RPMI8226 (cell line): ENCODE measurements at regions not wholly inside any gene's neighbourhood (a gene's known extent, or its start where the extent isn't known, plus 50 kb on each side); places are given as distances from the start of the nearest gene placed in this dataset.

ENCODE experiments used
- DNase-seq: peaks from one replicate; pipeline ENCODE4 v3.0.0-alpha.2; 2015

DNA sequence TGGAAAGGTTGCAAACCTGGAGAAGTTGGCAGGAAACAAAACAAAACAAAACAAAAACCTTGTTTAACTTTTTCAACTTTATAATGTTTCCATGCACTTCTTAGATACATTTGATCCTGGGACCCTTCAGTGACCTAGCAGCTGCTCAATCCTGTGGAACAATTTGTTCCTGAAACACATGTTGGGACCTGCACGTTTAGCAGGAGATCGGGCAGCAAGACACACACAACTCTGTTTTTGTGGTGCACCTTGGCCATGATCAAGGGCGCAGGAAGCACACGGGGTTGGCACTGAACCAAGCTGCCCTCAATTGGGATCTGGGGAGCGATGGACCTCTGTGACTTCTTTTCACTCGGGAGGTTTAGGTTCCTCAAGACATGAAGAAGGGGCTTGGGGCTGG is 268.7 kb downstream of the LOXHD1 start:
- no peak for DNase-seq

DNA sequence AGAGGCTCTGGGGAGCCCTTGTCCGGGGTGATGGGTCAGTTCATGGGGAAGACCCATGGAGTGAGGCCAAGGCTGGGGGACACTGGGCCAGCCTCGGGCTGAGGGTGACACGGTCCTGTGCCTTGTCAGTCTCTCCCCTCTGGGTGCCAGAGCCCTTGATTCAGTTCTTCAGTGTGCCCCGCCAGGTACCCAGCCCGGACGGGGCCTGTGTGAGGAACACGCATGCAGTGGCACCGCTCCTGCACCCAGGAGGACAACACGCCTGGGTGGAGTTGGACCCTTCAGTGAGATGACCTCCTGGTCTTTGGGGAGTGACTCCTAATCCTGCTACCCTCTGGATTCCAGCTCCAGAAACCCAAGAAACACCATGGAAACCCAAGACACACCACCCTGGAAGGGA is 264.4 kb downstream of the LOXHD1 start:
- DNase-seq = no peak

DNA sequence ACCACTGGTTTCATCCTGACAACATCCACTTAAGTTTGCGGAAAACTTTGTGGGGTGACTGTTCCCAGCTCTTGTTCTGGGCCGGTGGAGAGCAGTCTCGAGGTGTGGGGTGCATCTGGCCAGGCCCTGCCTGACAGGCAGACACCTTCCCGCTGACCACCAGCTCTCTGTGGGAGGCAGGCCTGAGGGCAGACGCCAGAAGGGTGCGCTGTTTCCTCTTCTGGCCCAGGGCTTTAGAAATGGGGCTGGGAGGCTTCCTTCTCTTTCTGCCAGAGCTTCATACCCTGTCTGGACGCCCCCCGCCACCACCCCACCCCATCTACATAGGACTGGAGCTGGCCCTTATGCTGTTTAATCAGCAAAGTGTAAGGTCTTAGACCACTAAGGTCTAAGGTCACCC is 263.8 kb downstream of the LOXHD1 start:
- DNase-seq = peak; percentile 27

DNA sequence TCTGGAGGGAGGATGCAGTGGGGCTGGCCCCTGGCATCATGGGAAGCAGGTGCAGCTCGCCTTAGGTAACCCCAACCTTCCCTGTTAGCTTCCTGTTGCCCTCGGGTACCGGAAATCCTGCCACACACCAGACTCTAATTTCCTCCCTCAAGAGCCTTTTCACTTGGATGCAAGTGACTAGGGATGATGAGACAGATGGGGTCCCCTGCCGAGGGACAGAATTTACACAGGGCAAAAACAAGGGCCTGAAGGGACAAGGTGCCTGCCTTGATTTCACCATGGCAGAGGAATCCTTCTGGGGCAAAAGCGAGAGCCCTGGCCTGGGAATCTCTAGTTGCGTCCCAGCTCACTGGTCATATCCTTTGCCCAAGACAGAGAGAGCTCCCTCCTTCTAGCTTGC is 263.1 kb downstream of the LOXHD1 start:
- no peak for DNase-seq

DNA sequence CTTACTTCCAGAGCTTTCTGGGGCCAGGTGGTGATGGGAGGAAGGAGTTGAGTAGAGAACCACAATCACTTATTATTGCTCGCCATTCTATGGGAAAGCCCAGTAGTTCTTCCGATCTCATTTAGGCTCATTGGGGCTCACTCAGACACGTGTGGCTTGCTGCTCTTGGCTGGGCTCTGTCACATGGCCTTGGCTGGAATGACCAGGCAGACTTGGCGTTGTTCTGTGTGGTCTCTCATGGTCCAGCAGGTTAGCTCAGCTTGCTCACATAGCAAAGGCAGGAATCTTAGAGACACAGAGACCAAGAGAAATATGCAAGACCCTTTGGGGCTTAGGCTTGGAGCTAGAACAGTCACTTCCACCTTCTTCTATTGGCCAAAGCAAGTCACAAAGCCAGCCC is 261.2 kb downstream of the LOXHD1 start:
- DNase-seq = no peak

DNA sequence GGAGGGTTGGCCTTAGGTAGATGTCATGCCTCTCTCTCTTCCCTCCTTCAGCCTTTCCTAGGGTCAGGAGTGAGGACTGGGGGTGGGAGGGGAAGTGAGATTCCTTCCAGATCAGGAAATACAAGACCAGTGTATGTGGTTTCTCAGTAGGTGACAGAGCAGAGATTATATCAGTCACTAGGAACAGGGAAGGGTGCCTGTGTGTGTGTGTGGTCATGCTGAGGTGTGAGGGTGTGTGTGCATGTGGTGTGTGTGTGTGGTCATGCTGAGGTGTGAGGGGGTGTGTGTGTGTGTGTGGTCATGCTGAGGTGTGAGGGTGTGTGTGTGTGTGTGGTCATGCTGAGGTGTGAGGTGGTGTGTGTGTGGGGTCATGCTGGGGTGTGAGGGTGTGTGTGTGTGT is 259.8 kb downstream of the LOXHD1 start:
- no peak for DNase-seq

DNA sequence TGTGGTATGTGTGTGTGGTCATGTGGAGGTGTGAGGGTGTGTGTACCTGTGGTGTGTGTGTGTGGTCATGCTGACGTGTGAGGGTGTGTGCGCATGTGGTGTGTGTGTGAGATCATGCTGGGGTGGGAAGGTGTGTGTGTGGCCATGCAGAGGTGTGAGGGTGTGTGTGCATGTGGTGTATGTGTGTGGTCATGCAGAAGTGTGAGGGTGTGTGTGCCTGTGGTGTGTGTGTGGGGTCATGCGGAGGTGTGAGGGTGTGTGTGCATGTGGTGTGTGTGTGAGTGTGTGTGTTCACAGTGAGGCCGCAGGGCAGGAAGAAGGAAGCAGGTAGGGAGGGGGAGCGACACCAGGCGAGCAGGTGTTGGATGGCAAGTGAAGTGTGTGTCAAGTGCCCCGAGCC is 259.0 kb downstream of the LOXHD1 start:
- DNase-seq = no peak

DNA sequence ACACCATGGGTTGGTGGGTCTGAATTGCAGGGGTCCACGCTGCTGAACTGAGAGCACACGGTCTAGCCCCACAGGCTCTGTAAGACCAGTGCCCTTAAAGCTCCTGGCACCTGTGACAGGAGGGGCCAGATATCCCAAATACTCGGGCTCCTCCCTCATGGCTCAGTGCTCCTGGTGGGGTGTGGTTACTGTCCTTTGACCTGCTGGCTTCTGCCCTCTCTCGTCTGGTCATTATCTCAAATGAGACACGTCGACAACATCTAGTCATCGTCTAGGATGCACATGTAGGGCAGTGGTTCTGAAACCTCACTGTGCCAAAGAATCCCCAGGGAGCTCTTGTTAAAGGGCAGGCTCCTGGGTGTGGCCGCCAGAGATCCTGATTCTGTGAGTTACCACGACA is 258.4 kb downstream of the LOXHD1 start:
- DNase-seq = no peak

DNA sequence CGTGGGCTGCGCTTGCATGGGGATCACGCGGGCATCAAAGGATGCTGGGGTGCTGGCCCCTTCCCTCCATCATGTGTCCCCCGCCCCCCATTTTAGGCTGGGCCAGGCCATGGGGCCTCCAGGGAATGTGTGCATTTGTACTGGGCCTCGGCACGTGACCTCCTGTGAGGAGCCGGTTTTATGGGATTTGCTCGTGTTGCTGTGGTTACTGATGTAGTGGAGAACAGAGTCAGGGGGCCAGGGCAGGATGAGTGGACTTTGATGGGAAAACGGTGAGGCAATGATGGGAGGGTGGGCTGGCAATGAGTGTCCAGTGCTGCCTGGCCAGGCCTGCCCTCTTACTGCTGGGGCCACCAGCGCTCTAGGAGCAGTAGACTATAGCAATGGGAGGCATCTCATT is 257.7 kb downstream of the LOXHD1 start:
- no peak for DNase-seq

DNA sequence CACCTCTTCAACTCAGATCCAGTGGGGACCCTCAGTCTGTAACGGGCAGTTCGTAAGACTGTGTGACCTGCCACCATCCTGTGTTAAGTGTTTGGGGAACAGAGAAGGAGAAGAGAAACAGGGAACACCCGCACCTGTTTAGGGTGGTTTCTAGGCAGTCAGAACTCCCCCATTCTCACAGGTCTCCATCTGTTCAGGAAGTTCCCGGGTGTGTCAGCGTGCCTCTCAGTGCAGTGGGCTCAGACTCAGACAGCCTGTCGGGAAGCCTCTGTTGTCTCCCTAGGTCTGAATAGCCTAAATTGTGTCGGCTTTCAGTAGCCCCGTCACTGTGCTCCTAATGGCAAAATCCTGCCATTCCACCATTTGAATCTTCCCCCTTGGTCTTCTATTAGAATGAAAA is 256.6 kb downstream of the LOXHD1 start:
- DNase-seq = peak; percentile 37

DNA sequence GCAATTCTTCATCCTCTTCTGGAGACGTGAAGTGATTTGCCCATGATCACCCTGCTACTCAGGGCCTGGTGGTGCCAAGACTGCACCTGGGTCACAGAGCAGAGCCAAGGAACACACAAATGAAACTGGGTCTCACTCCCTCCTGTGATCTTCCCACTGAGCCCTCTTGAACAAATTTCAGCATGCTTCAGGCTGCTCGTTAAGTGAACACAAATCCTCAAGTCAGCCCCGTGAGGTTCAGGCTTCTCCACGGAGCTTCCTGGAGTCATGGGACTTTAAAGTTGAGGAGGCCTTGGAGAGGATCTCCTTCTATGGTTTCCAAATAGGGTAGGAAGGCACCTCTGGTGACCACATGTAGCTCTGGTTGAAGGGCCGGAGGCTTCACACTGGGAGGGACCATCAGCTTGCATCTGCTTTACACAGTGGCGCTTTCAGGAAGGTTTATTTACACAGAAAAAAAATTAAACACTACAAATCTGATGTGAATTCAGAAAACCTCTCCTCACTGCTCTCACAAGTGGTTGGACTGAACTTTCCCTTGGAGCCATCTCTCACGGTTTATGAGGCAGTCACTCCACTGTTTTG is 255.4 kb downstream of the LOXHD1 start:
- DNase-seq = no peak

DNA sequence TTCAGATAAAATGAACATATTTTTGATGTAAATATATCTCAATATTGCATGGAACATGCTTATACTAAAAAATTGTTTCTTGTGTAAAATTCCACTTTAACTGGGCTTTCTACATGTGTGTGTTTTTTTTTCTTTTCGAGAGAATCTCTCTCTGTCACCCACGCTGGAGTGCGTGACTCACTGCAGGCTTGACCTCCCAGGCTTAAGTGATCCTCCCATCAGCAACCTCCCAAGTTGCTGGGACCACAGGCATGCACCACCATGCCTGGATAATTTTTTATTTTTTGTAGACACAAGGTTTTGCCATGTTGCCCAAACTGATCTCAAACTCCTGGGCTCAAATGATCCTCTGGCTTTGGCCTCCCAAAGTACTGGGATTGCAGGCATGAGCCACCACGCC is 254.6 kb downstream of the LOXHD1 start:
- no peak for DNase-seq

DNA sequence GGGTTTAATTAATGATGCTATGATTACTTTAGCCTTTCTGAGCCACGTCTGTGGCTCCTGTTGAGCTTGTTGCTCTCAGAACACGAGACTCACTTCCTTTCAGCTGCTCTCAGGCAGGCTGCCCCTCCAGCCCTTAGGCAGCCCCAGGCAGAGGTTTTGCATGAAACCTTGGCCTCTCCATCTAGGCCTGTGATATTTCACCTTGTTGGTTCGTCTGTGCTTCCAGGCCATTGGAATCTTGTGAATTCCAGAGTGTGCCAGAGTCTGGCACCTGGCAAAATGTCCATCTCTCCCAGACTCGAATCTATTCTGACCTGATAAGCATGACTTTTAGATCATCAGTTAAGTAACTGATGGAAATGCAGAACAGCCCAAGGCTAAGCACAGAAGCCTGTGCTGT is 254.1 kb downstream of the LOXHD1 start:
- no peak for DNase-seq

DNA sequence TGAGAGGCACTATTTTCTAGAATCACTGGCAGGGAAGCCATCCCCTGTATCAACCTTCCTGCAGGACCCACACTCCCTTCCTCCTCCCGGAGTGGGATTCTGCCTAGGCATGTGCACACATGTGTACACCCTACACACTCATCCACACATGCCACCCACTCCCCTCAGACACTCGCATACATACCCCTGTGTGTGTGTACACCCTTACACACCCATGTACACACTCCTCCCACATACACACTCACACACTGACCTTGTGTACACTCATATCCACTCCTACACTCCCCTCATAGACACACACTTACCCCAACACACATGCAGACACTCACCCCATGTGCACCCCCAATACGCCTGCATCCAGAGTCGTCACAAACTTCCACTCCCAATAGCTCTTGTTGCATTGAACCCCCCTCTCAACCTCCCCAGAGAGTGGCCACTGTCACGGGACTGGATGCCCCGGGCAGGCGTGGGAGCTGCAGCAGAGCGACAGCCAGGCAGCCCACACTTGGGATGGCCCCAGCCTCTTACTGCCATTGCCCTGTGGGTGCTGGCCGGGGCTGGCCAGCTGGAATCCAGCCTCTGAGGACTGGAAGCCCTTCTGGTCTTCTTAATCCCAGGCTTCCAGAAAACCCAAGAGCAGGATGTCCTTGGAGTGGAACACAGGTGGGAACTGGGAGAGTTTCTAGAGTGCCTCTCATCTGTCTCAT is 251.0 kb downstream of the LOXHD1 start:
- no peak for DNase-seq

DNA sequence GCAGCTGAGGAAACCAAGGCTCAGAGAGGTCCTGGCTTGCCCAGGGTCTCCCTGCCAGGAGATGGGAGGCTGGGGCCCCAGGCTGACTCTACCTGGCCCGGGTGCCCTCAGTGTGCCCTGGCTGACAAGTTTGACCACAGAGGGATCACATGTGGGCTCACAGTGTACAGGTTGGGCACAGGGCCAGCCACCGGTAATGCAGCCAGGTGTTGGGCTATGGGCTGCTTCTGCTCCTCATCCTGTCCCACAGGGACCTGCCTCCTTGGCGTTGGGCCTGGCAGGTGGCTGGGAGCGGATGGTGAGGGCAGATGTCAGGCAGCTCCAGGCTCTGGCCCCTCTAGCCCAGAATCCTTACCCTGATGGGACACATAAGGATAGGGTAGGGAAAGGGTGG is 250.5 kb downstream of the LOXHD1 start:
- DNase-seq = peak; percentile 94

DNA sequence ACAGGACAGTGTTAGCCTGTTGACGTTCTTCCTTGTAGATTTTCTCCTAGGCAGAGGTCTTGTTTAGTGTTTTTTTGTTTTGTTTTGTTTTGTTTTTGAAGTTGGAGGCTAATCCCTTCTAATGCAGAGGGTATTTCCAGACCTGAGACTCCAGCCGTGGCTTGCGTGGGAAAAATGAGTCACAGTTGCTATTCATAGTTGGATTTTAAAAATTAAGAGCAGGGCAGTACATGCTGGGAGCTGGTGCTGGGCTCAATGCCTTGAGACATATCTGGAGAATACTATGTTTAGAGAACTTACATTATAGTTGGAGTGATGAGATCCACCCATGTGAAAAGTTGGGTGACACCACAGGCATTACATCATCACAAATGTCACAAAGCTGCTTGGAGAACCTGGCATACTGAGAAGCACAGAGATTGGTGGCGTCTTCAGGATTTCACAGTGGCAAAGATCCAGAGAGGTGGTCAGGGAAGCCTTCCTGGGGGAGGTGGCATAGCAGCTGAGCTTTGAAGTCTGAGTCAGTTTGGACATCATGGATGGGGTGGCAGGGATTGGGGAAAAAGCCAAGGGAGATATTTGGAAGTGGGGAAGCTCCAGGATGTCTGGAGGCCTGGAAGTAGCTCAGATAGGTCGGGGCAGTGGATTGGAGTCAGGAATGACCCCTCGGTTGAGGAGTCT is 249.4 kb downstream of the LOXHD1 start:
- no peak for DNase-seq

DNA sequence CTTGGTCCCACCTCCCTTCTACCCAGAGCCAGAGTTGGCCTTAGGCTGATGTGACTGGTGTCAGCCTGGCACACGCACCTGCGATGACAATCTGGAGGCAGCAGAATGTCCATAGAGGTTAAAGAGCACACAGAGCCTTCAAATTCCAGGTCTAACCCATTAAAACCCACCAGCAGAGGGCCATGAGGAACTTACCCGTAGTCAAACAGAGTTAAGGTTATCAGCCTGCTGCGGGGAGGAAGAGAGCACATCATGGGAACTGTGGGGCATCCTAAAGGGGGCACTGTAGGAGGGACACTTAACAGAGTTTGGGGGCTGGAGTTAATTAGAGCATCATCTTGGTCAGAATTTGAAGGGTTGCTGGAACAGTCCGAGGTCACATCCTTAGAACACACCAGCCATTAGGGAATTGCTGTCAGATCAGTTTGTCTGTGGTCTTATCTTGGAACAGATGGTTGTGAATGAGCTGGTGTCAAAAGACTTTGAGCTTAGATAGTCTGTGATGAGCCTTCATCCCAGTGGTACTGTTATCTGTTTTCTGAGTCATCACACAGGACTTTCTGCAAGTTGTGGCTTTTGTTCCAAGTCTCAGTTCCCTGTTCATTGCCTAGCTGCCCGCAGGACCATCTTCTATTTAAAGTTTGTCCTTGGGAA is 248.6 kb downstream of the LOXHD1 start:
- peak; percentile 25 for DNase-seq

DNA sequence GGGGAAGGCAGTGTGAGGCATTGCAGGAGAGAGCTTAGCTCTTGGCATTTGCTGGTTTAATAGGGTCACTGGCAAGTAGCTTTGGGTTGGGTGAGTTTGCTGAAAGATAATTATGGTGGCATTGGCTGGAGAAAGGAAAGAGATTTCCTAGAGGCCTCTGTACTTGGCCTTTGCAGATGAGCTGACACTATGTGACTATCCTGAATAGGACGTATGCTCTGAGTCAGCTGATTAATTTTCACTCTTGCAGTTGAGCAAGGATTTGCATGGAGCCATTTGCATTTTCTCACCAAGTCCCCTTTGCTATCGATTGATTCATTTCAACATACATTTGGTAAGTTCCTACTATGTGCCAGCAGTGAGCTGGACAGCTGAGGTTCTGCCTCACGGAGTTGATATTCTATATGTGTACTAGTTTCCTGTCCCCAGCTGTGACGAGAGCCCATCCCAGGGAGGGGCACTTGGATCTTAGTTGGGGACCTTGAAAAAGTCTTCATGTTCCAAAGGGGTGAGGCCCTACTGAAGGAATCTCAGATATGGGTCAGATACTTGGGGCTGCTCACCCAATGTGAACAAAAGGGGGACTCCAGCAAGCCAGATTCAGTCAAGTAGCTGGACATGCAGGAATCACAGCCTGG is 245.7 kb downstream of the LOXHD1 start:
- no peak for DNase-seq

DNA sequence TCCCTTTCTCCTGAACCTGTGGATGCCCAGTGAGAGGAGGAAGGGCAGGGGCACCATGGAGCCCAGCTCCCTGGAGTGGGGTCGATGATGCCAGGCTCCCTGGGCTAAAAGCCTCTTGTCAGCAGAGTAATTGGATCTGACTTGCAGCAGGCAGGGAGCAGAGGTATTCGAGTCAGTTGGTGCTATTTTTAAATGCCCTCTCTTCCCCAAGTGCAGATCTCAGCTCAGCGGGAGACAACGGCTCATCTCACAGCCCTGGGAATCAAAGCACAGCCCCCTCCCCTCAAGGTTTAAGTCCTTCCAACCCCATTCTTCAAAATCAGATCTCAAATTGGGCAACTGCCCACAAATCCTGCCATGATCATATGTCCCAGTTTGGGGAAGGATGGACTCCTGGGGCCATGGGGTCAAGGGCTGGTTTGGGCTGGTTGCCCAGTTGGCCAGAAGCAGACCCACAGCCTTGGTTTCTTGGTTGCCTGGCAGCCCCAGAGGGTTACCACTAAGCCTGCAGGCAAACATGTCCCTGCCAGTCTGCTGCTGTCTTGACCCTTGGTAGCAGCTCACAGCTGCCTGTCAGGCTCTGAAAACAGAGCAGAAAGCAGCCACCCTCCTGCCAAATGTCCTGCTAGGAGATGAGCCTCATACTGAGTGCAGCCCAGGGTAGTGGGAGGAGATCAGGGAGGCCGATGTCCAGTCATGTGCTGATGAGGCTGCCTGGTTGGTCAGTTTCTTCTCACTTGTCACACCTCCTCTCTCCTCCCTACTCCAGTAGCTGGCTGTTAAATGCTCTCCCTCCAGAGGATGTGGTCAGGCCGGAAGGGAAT is 244.9 kb downstream of the LOXHD1 start:
- DNase-seq = peak; percentile 32

DNA sequence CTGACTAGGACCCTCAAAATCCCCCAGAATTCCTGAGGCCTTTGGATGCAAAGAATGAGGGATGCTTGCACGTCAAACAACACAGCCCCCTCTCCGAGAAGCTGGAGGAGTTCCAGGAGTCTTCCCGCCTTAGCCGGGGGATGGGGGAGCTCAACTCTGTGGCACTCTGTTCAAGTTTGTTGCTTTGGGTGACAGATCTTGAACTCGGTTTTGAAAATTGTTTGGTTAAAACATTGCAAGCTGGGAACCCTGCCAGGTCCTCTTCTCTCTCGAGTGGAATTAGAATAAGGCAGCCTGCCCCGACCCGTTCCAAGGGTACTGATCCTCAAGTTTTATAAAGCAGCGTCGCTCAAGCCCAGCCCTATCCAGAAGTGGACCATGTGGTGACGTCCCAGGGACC is 244.1 kb downstream of the LOXHD1 start:
- no peak for DNase-seq

DNA sequence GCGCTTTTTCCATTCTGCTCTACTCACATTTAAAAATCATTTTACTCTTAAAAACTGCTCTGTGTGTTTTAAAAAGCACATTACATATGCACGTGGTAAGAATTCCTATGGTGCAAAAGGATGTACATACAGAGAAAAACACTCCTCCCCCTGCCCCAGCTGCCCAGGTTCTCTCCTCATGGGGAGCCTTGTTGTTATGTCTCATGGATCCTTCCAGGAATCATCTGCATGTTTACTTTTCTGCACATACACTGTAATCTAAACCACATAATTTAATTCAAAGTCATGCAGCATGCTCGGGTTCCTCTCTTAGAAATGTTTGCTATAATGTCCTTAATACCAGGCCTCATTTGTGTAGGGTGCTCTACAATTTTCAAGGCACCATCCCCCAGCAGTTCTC is 243.3 kb downstream of the LOXHD1 start:
- no peak for DNase-seq

DNA sequence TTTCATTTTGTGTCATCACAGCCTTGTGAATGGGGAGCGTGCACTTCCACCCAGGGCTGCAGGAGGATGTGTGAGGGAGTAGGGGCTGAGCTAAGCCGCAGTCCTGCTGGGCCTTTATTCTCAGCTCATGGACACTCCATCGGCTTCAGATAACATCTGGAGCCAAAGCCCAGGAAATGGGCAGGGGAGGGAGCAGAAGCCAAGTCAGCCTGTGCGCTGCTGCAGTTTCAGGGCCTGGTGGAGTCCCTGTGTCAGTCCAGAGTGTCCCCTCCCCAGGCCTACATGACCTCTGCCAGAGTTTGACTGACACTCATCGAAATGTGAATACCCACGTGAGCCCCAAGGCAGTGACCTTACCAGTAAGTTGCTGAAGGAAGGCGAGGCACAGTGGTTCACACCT is 242.2 kb downstream of the LOXHD1 start:
- DNase-seq = no peak
